IPS-18c (cell line): ENCODE measurements at regions not wholly inside any gene's neighbourhood (a gene's known extent, or its start where the extent isn't known, plus 50 kb on each side); places are given as distances from the start of the nearest gene placed in this dataset.
"Not testable (repeated sequence)": the region's sequence is repeated elsewhere in the genome, so short reads cannot be mapped to it uniquely, and the experiment has no call there.

Experiments
- H3K4me3 ChIP-seq: 2 replicates; pipeline ENCODE4 v1.7.0; 2013; ENCODE audit warnings: low read depth, mild to moderate bottlenecking, low read length, moderate library complexity; ENCODE audit not compliant: insufficient read depth
- H3K9me3 ChIP-seq: one replicate; pipeline ENCODE4 v1.6.1; 2013; ENCODE audit warnings: mild to moderate bottlenecking, low read length, moderate library complexity; ENCODE audit not compliant: control insufficient read depth, insufficient read depth

DNA sequence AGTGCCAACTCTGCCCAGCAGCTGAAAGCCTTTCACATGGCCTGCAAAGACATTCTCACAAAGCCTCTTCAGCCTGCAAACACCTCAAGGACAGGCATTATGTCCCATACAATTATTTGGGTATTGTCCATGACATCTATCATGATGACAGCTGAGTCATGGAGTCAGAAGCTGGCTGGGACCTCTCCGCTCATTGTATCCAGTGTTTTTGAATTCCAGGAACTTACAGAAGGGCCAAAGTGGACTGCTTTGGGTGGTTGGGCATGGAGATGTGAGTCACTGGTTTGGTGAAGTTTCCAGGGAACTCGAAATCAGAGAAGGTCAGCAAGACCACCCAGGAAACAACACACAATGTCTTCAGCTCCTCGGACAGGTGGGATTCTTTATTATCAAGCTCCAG lies 188.6 kb upstream of the CCL2 start:
- Histone ChIP-seq H3K4me3 (no peak overlapping the region), H3K9me3 (peaks cover 3% of the 10 kb centered on the region)

DNA sequence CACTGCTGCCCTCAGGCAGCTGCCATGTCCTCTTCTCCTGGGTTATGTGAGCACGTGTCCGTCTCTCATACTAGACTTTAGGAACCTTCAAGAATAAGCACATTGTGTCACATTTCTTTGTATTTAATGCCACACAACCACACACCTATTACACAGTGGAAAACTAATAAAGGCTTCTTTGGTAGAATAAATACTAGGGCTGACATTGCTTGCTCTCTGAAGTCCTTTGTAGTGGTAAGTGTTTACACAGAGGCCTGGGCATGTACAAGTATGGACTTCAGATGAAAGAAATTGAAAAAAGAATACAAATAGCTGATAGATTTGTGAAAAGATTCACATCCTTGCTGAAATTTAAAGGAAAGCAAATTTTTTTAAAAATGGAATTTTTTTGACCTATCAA lies 188.1 kb upstream of the CCL2 start:
- Histone ChIP-seq H3K9me3 (peaks cover 3% of the 10 kb centered on the region), H3K4me3 (no peak overlapping the region)

DNA sequence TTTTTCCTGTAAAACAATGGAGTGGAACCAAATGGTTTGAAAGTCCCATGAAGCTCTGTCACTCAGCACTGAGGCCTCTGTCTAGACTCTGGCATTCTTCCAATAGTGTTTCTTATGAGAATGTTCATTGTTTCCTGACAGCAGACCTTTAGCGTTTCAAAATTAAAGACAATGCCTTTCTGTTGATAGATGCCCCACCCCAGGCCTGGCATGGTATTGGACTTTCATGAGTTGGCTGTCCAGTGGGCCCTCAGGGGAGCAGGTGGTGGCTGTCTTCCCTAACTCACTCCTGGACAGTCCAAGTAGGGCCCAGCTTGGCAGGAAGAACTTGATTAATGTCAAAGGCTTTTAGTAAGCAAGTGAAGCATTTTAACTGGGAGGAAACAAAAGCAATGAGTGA lies 186.5 kb upstream of the CCL2 start:
- Histone ChIP-seq H3K9me3 (peaks cover 3% of the 10 kb centered on the region), H3K4me3 (no peak overlapping the region)

DNA sequence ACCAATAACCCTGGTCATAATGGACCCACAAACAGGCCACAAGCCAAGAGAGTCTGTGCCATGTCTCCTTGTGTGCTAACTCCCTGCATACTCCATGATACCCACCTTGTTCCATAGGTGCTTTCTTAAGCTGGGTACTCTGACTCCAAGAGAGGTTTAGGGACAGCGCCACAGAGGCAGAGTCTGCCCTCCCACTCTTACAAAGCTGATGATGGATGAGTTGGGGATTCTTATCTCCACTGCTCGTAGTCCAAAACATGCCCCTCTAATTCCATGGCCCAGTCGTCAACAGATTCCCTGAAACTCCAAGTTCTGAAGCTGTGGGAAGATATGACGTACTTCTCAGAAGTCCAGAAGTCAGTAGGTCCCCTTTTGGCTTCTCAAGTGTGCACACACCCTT lies 184.4 kb upstream of the CCL2 start:
- no peak overlapping the region for H3K4me3 ChIP-seq
- peaks cover 3% of the 10 kb centered on the region for H3K9me3 ChIP-seq

DNA sequence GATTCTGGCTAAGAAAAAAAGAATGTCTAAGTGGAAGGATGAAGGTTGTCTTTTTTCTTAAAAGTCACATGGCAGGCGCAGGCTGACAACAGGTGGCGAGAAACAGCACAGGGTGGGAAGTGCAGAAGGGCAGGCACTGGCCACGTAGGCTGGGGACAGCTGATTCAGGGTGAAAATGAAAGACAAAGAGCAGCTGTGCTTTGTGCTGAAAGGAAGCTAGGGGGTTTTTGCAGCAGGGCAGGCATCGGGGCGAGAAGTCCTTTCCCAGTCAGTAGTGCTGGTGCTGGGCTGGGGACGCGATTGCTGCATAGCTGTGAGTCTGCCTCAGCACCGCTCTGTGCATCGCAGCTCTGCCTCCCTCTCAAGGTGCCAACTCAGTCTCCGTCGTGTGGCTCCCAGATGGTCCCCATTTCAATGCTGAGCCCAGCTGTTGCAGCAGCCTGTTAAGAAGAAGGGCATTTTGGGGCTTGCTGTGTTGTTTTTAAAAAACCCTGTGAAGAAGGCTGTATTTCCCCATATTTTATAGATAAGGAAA lies 183.1 kb upstream of the CCL2 start:
- no peak overlapping the region for H3K4me3 ChIP-seq
- peaks cover 3% of the 10 kb centered on the region for H3K9me3 ChIP-seq

DNA sequence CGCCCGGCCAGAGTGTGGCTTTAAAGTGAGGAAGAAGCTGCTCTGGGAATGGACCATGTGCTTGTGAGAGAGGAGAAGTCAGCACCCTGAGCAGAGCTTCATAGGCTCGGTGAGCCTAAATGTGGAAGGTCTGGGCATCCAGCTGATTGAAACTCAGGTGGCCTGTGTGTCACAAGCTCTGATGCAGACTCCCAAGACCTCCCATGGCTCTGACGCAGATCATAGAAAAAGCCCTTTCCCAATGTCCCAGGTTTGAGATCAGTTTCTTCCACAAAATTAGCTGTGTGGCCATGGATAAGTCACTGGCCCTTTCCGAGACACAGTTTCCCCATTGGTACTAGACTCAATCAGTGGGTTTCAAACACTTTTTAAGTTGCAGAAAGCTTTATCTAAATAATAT lies 180.0 kb upstream of the CCL2 start:
- H3K4me3 ChIP-seq = no peak overlapping the region
- H3K9me3 ChIP-seq = no peaks in the 10 kb centered on the region

DNA sequence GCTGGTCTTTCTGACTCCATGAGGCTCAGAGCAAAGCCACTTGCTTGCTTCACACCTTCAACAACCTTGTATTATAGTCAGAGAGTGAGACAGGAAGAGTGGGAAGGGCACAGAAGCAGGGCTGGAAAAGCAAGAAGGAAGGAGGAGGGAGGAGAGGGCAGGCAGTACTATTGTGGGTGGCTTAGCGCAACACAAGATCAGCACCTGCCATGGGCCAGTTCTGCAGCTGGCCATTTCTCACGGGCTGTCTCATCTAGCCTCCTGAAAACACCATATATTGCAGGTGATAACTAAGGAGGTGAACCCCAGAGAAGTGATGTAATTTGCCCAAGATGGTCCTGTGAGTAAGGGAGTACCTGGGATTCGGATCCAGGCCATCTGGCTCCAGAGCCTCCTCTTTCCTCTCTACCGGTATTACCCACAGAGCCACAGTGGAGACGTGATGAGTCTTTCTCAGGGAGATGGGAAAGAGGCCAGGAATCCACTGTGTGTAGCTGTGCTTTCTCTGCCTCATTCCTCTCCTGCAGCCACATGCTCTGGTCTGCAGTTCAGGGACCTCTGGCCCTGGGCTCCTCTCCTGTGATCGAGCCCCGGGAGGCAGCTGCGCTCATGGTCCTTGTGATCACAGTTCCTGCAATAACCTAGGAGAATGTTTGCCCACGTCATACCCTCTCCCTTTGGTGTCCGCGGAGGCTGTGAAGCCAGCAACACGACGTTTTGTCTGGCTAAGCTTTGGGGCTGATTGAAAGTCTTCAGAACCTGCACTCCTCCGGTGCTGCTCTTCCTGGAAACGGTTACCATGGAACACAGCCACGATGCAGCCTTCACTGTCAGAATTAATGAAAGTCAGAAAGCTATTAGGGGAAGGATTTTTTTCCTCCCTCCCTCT lies 178.1 kb upstream of the CCL2 start:
- Histone ChIP-seq H3K9me3 (no peaks in the 10 kb centered on the region), H3K4me3 (no peak overlapping the region)

DNA sequence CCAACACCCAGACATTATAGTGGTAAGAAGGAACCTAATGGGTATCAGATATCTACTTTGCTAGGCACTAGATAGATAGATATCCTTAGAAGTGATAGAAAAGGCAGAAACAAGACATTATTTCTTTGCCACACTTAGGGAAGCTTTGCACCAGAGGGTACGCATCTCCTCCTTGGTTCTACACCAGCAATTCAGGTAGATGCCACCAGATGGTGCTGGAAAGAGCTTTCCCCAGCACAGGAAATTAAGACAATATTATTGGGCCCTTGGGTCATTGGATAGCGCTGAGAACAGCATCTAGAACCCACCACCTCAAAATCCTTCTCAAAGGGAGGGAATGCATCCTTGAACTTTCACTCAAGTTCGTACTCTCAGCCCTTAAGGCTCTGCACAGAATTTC lies 173.8 kb upstream of the CCL2 start:
- Histone ChIP-seq H3K4me3 (no peak overlapping the region), H3K9me3 (peaks cover 4% of the 10 kb centered on the region)

DNA sequence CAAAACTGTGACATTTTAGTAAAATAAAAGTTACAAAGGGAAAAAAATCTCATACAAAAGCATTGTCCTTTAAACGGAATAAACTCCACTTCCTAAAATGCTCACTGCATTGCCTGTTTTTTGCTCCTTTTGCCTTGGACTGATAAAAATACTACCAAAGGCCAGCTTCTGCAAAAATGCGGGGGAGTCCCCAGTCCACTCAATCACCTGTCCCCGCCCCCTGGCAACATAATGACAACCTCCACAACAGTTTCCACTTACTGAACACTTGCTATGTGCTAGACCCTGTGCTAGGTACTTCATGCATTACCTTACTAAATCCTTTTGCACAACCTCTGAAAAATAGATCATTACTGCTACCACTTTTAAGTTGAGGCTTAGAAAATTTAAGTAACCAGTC lies 172.7 kb upstream of the CCL2 start:
- Histone ChIP-seq H3K9me3 (peaks cover 4% of the 10 kb centered on the region), H3K4me3 (no peak overlapping the region)

DNA sequence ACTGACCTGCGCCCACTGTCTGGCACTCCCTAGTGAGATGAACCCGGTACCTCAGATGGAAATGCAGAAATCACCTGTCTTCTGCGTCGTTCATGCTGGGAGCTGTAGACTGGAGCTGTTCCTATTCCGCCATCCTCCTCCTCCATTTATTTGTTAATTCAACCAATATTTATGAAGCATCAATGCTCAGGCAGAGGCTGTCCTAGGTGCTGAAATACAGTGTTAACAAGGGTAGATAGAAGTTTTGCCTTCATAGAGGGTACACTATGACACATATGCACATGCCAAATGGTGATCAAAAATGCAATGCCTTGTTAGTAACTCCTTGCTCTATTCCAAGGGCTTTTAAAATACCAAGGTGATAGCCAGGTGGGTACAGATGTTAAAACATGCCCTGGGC lies 166.0 kb upstream of the CCL2 start:
- not testable (repeated sequence) for H3K4me3 ChIP-seq, H3K9me3 ChIP-seq

DNA sequence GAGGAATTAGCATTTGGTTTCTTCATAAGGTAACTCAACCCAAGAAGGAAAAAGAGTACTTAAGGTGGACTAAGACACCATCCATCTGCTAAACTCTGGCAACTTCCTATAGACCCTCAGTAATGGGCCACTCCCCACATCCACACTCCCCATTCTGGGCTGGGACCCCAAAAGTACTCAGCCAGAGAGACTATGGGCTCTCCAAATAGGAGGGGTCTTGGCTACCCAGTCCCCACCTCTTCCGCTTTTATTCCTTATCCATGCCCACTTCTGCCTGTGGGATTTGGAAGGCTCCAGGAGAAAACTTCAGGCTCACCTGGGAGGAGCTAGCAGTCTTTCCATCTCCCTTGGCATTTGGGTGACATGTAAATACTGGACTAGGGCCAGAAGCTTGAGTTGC lies 164.5 kb upstream of the CCL2 start:
- no peaks in the 10 kb centered on the region for H3K9me3 ChIP-seq

DNA sequence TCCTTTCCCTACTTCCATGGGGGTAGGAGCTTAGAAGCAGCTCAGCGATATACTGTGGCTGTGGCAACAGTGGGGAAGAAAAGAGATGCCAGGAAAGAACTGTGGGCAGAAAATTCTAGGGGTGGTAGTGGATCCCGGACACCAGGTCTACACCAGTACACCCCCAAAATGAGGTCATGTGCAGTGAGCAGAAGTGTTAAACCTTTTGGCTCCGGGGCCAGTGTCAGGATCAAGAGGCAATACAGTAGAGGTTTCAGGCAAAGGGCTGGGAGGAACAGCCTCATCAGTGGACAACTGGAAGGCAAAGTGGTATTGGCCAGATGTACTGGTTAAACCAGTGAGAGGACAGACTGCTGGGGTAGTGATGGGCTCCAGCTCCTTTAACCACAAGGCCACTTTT lies 163.1 kb upstream of the CCL2 start:
- Histone ChIP-seq H3K4me3 (no peak overlapping the region), H3K9me3 (no peaks in the 10 kb centered on the region)

More for the DNA sequence above, 164.5 kb upstream of the CCL2 start:
- no peak overlapping the region for H3K4me3 ChIP-seq

DNA sequence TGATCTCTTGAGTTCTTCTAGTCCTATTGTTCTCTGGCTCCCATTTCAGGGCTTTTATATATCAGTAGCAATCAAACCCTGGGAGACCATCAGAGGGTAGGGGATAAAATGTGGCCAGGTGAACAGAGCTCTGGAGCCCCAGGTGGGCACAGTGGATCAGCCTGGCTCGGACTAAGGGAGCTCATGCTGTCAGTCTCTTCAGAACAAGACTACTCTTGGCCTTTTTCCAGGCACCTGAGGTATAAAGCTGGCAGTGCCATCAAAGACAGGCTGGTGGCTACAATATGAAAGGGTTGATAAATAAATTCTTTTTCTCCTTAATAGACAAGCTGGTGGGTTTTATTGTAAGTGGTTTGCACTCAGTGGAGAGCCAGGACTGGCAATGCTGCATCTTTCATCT lies 160.0 kb upstream of the CCL2 start:
- no peak overlapping the region for H3K4me3 ChIP-seq
- H3K9me3 ChIP-seq = no peaks in the 10 kb centered on the region

DNA sequence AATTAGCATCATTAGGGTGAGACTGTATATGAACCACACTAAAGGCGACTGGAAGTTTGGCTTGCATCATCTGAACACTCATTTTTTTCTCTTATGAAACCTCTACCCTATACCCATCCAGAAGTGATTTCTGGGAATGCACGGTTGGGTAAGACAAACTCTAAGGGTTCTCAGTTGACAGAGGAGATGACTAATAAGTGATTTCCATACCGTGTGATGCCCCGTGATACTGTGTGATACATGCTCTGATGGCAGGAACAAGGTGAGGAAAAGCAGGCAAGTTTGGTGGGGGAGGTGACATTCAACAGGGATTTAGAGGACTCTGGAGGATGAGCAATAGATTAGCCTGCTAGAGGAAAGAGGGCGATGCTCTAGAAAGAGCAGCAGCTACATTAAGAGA lies 156.4 kb upstream of the CCL2 start:
- no peak overlapping the region for H3K4me3 ChIP-seq

DNA sequence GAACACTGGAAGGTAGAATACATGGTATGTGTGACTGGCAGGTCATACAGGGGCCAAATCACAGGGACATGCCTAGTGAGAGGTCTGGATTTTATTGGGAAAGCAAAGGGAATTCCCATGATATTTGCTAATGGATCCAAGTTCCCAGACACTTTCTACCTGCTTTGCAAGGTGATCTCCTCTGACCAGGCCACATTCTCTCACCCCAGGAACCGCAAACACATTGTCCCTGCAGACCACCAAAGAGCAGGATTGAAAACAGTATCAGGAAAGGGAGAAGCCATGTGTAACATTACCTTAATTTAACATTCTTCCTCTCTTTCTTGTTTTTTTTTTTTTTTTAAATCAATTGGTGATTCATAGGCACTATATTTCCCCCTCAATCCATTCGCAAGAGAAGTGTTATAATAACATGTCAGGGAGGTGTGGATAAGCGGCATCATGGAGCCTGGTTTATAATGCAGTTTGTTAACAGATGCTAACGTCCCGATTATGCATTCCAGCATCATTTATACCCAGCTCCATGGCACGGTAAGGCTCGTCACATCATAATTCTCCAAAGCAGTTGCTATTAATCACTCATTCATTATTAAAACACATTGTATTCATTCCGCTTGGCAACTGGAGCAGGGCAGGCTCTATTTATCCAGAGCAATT lies 155.1 kb upstream of the CCL2 start:
- Histone ChIP-seq H3K4me3 (no peak overlapping the region), H3K9me3 (no peaks in the 10 kb centered on the region)

More for the DNA sequence above, 156.4 kb upstream of the CCL2 start:
- no peaks in the 10 kb centered on the region for H3K9me3 ChIP-seq

DNA sequence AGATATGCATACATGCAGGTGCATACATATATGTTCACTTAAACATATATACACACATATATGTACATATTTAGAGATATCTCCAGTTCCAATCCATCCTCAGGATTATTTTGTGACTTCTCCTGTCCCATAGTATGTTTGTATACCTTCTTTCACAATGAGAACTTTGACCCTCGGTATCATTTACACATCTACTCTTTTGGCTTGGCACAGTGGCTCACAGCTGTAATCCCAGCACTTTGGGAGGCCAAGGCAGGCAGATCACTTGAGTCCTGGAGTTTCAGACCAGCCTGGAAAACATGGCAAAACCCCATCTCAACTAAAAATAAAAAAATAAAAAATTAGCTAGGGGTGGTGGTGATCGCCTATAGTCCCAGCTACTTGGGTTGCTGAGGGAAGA lies 148.1 kb upstream of the CCL2 start:
- H3K4me3 ChIP-seq = no peak overlapping the region
- no peaks in the 10 kb centered on the region for H3K9me3 ChIP-seq

DNA sequence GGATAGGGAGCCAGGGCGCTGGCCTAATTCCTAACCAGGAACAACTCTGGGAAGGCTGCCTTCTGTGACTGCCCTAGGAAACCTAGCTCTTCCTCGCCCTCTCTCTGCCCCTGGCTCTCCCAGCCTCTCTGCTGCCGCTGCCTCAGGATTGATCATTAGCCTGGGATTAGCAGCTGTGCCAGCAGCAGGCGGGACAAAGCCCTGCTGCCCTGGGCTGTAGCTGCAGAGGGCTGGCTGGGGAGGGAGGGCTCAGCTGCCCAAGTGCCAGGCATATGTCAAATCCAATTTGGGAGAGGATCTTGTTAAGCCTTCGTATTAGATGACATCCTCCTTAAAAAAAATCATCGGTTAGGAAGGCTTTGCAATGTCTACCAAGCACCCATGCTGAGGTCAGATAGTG lies 144.8 kb upstream of the CCL2 start:
- Histone ChIP-seq H3K4me3 (no peak overlapping the region), H3K9me3 (no peaks in the 10 kb centered on the region)

DNA sequence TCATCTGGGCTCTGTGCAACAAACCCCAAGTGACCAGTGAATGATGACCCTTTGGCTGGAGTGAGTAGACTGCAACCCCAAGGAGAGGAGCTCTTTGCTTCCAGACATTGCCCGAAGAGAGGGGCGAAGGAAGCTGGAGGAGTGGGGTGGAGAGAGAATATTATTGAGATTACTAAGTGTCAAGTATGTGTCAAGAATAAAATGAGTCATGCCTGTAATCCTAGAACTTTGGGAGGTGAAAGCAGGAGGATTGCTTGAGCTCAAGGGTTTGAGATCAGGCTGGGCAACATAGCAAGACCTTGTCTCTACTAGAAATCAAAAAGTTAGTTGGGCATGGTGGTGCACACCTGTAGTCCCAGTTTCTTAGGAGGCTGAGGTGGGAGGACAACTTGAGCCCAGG lies 142.0 kb upstream of the CCL2 start:
- H3K4me3 ChIP-seq = no peak overlapping the region
- no peaks in the 10 kb centered on the region for H3K9me3 ChIP-seq
